NCI-H510A (cell line): ENCODE measurements at regions not wholly inside any gene's neighbourhood (a gene's known extent, or its start where the extent isn't known, plus 50 kb on each side); places are given as distances from the start of the nearest gene placed in this dataset.

ENCODE experiments used
- DNase-seq: peaks from one replicate; lab custom pipeline; 2025; lab: John Stamatoyannopoulos, UW

DNA sequence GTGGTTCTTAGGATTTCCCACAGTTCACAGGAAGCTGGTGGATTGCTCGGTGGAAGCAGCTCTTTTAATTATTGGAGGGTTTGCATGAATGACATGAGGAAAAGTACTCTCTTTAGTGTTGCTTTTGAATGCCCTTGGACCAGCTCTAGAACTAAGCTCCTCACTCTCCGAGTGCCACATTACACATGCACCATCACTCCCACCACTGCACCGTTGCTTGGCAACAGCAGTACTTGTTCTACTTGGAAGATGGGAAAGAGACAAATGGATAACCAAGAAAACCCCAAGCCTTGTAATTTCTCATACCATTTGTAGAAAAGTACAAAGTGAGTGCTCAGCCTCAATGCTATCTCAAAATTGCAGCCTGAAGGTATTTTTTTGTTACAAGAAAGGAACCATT lies 620.2 kb upstream of the BOD1L1 start:
- DNase-seq: no peak

GRCh38 chr4:14249226-14249625 lies 621.7 kb upstream of the BOD1L1 start:
- DNase-seq: no peak

- no peak for DNase-seq
Measured at GRCh38 chr4:14254252-14254651, 626.7 kb upstream of the BOD1L1 start.

DNA sequence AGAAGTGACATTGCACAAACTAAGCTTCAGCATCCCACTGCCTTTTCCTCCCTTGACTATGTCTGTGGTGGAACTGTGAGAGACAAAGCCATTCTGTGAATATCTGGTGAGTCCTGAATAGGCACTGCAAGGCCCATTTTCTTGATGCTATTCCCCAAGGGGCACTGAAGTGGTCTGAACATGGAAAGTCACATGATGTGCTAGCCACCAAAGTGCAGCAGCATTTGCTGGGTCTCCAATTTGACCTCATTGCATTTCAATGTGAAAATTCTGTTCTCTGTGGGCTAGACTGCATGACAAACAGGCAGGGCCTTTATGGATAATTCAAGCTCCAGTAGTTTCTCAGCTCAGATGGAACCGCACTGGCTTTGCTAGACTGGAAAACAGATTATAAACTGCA lies 627.4 kb upstream of the BOD1L1 start:
- DNase-seq: no peak

GRCh38 chr4:14257903-14258302 lies 630.4 kb upstream of the BOD1L1 start:
- no peak for DNase-seq

DNA sequence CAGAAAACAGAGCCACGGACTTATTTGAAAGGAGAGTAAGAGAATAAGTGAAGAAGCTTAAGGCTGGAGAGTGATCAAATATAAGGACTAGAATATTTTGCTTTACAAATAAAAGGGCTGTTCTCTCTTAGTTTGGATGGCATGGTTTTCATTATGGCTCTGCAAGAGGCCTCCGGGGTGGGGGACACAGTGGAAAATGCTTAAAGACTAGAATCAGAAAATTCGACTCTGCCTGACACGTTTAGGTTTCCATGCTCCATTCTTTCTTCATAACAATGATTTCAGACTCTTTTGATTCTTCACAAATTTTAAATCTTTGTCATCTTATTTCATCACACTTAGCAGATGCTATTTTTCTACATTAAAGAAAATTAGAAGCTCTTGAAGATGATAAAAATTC lies 632.4 kb upstream of the BOD1L1 start:
- DNase-seq: no peak

DNA sequence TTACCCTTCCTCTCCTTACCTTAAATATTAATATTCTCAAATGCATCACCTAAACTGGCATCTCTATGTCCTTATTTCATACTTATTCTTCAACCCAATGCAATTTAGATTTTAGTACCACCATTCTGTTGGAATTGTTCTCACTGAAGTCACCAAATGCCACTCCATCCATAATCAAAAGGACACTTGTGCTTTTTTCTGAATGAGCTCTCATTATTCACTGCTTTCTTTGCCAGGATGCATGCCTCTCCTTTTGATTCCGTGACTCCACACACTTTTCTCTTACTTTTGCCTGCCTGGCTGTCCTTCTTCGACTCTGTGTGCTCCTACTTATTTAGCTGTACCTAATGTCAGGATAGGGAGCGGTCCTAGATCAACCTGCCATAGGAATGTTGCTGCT lies 633.1 kb upstream of the BOD1L1 start:
- no peak for DNase-seq

- no peak for DNase-seq
Measured at GRCh38 chr4:14262221-14262620, 634.7 kb upstream of the BOD1L1 start.

- no peak for DNase-seq
Measured at GRCh38 chr4:14264437-14264836, 636.9 kb upstream of the BOD1L1 start.

DNA sequence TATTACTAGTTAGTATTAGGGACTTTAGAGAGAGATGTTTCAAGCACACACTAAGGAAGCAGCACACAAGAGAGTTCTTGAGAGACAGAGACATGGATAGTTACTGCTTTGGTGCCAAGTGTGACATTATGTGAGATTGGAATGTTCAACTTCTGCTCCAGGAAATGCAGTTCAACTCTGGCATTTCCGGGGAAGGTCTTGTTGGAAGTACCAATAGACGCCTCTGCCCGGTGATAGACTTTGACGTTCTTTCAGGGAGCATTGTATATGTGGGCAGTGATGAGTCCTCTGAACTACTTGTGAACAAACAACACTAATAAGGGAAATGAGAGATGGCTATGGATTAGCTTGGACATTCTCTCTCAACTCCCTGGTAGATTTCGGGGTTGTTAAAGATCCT lies 638.1 kb upstream of the BOD1L1 start:
- DNase-seq: no peak

DNA sequence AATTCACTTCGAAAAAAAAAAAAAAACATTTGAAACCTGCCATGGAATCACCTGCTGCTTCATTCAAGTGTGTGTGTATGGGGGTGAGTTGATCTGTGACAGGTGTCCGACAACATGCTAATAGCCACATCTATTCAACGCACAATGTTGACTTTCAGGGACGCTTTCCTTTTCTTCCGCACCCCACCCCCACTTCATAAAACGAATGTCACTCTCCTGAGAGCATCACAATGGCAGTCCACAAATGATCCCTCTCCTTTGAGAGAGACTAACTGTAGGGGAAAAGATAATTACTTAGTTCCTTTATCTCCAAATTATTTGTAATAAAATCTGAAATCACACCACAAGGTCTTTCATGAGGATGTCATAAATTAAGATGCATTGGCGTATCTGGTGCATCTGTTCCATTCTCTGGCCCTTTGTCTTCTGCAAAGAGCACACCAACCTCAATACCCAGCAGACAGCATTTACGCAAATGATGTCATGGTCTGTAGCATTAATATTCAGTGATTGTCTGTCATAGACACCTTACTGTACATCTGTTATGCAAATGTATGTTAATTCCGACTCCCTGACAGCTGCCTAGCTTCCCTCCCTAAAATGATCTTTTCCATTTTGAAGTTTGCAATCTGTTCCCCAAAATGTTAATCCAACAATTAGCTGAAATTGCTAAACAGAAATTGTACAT lies 640.0 kb upstream of the BOD1L1 start:
- peak; percentile 19 for DNase-seq

GRCh38 chr4:14269824-14270223 lies 642.3 kb upstream of the BOD1L1 start:
- DNase-seq: no peak

GRCh38 chr4:14272206-14272605 lies 644.7 kb upstream of the BOD1L1 start:
- DNase-seq: no peak

DNA sequence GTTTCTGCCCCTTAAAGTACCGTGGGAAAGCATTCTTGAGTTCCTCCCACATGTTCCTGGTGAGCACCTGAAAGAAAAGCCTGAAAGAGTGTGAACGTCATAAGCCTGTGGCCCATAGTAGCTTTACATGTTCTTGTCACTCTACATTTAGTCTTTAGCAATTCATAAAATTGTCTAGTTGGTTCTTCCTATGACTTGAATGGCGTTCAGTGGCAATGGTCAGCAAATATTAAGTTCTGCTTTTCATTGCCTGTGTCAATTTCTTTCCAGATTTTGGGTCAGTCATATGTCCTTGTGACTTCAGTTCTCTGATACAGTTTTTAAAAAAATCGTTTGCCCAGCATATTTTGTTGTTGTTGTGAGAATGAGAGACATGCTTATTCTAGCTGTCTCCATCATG lies 650.0 kb upstream of the BOD1L1 start:
- DNase-seq: no peak

DNA sequence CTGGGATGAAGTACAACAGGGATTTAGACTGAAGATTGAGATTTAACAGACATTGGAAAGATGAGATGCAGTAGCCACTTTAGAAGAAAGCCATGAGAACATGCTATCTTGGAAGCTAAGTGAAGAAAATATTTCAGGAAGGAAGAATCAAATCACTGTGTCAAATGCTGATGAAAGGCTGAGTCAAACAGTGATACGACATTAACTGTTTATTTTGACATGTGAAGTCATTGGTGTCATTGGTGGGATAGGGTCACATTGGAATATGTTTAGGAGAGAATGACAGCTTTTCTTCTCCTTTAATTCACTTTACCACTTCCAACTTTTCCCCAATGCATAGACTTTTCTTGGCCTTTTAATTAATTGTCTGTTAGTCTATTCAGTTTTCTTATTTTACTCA lies 653.0 kb upstream of the BOD1L1 start:
- DNase-seq: no peak

GRCh38 chr4:14284578-14284977 lies 657.1 kb upstream of the BOD1L1 start:
- DNase-seq: no peak

DNA sequence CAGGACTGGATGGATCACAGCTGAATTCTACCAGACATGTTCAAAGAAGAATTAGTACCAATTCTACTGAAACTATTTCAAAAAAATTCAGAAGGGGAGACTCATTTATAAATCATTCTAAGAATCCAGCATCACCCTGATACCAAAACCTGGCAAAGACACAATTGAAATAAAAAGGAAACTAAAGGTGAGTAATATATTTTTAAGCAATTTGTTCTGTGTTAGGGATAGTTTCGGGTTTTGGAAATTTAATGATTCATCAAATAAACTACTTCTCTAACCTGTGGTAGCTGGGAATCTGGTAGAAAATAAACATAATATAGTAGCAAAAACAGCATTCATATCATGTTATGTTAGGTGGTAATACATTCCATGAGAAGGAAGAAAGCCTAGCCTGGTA lies 662.2 kb upstream of the BOD1L1 start:
- DNase-seq: no peak

DNA sequence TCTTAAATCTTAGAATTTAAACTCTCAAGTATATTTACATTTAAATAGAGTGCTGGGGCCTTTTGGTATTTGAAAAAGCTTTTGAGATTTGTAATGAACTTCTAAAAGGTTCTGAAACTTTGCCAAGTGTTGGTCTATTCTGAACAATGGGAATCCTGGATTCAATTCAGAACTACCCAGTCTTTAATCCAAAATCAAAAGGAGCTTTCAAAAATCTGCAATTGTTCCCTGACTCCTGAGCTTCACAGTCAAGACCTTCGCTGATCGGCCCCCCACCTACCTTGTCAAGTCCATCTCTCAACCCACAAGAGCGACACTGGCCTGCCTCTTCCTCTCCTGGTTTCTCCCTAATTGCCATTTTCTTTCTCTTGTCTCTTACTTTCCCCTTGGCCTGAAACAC lies 666.1 kb upstream of the BOD1L1 start:
- no peak for DNase-seq

- DNase-seq: no peak
Measured at GRCh38 chr4:14294611-14295010, 667.1 kb upstream of the BOD1L1 start.

DNA sequence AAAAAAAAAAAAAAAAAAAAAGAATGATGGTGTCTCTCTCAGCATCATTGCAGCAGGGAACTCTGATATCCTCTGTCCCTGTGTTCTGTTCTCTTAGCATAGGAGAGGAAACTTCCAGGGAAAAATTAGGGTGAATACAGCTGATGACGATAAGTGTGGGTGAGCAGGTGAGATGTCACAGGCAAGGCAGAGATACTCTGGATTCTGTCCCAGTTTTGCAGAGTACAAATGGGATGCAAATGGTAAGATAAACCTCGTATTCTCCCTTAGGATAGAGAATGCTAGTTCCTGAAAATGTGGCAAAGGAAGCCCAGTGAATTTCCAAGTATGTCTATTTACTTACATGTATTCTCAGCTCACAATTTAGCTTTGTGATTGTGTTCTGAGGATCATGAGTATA lies 671.6 kb upstream of the BOD1L1 start:
- DNase-seq: no peak

GRCh38 chr4:14302021-14302420 lies 674.5 kb upstream of the BOD1L1 start:
- no peak for DNase-seq

GRCh38 chr4:14303856-14304255 lies 676.3 kb upstream of the BOD1L1 start:
- DNase-seq: no peak

- no peak for DNase-seq
Measured at GRCh38 chr4:14308229-14308651, 680.7 kb upstream of the BOD1L1 start.

- DNase-seq: no peak
Measured at GRCh38 chr4:14309431-14309830, 681.9 kb upstream of the BOD1L1 start.

GRCh38 chr4:14313757-14314156 lies 686.2 kb upstream of the BOD1L1 start:
- DNase-seq: no peak
